OCI-LY1 (cell line): ENCODE measurements at regions not wholly inside any gene's neighbourhood (a gene's known extent, or its start where the extent isn't known, plus 50 kb on each side); places are given as distances from the start of the nearest gene placed in this dataset.

Source experiments
- CTCF ChIP-seq: fragments of 200-600 bp; sonication (generic), shearing (Covaris generic); IDR thresholded peaks from 2 replicates; pipeline ENCODE4 v1.5.1; 2017; ENCODE audit warnings: mild to moderate bottlenecking, antibody characterized with exemption, low read length, moderate library complexity, mixed read lengths
- EZH2 ChIP-seq: fragments of 200-600 bp; sonication (generic), shearing (Covaris generic); IDR thresholded peaks from 2 replicates; pipeline ENCODE4 v1.8.0; 2017; ENCODE audit warnings: borderline replicate concordance, mixed run types, mild to moderate bottlenecking, antibody characterized with exemption, low read length, moderate library complexity, mixed read lengths

DNA sequence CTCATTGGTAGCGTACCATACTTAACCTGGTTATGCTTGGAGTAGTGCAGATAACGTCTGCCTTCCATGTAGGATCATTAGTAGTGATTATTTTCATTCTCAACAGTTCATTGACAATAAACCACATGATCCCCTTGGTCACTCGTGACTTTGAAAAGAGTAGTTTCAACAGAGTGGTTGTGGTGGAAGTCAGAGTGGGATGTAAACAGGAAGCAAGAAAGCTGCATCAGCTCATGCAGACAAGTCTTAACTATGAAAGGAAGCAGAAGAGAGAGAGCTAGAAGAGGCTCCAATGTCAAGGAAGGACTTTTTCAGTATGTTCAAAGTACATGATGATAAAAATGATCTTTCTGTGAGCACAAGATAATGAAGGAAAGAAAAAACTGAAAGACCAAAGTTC, 287.4 kb downstream of the MBD2 start:
- no peak for TF ChIP-seq CTCF
- TF ChIP-seq EZH2, result no peak
